ENCODE measurements at regions not wholly inside any gene's neighbourhood (a gene's known extent, or its start where the extent isn't known, plus 50 kb on each side); places are given as distances from the start of the nearest gene placed in this dataset.

- H3K4me1 ChIP-seq (ENCODE audit: control insufficient read depth in 1 of 2, insufficient read depth in 2 of 2, low read length in 2 of 2): no peaks in the 10 kb centered on the region
- intact Hi-C loops (cut with micrococcal nuclease): no loop called here
- no peak overlapping the region for H3K4me2 ChIP-seq (ENCODE audit: low read length)
- ChIA-PET RAD21 (ENCODE audit: low non-redundant PET in 1 of 2, low total read pairs in 2 of 2, uncharacterized antibody in 2 of 2, unreplicated experiment in 2 of 2) (no interaction called here), POLR2A (no interaction called here), CTCF (no interaction called here)
- no peak overlapping the region for H3K4me3 ChIP-seq (replicated peaks in 1 of 2; ENCODE audit: low read depth in 1 of 2, low read length in 2 of 2)
- TF ChIP-seq ELF1 (IDR thresholded peaks at IDR 0.05; ENCODE audit: borderline replicate concordance, low read depth): no peak
- TF ChIP-seq CTCF (IDR thresholded peaks at IDR 0.05 in 2 of 3, conservative IDR thresholded peaks at IDR 0.05 in 1 of 3; ENCODE audit: borderline replicate concordance in 1 of 3, insufficient read depth in 1 of 3, low read depth in 2 of 3, low read length in 2 of 3): no peak
- TF ChIP-seq YY1 (IDR thresholded peaks at IDR 0.05; ENCODE audit: extremely low read depth, insufficient replicate concordance, low read depth, low read length): no peak
- TF ChIP-seq SIN3A (IDR thresholded peaks at IDR 0.05; ENCODE audit: low read depth): no peak
- TF ChIP-seq CBX3 (IDR thresholded peaks at IDR 0.05; ENCODE audit: low read depth): no peak
- no peak for TF ChIP-seq RAD21 (IDR thresholded peaks at IDR 0.05; ENCODE audit: low read depth)
- TF ChIP-seq, protein P1, sequence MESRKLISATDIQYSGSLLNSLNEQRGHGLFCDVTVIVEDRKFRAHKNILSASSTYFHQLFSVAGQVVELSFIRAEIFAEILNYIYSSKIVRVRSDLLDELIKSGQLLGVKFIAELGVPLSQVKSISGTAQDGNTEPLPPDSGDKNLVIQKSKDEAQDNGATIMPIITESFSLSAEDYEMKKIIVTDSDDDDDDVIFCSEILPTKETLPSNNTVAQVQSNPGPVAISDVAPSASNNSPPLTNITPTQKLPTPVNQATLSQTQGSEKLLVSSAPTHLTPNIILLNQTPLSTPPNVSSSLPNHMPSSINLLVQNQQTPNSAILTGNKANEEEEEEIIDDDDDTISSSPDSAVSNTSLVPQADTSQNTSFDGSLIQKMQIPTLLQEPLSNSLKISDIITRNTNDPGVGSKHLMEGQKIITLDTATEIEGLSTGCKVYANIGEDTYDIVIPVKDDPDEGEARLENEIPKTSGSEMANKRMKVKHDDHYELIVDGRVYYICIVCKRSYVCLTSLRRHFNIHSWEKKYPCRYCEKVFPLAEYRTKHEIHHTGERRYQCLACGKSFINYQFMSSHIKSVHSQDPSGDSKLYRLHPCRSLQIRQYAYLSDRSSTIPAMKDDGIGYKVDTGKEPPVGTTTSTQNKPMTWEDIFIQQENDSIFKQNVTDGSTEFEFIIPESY (IDR thresholded peaks at IDR 0.05; ENCODE audit: extremely low read depth, insufficient replicate concordance, low read length): no peak
- no peak for TF ChIP-seq CEBPB (IDR thresholded peaks at IDR 0.05; ENCODE audit: low read depth)
- no peak for TF ChIP-seq ZFX (IDR thresholded peaks at IDR 0.05)
- no peak for TF ChIP-seq SRF (IDR thresholded peaks at IDR 0.05; ENCODE audit: low read depth)
- no peak for TF ChIP-seq POLR2AphosphoS5 (IDR thresholded peaks at IDR 0.05; ENCODE audit: low read depth, low read length)
- TF ChIP-seq REST (IDR thresholded peaks at IDR 0.05; ENCODE audit: low read depth): no peak
- no peak for TF ChIP-seq EZH2phosphoT487 (IDR thresholded peaks at IDR 0.05; ENCODE audit: borderline replicate concordance)
- TF ChIP-seq JUND (IDR thresholded peaks at IDR 0.05): no peak
- TF ChIP-seq EGR1 (IDR thresholded peaks at IDR 0.05; ENCODE audit: low read depth): no peak
- TF ChIP-seq TCF7L2 (IDR thresholded peaks at IDR 0.05; ENCODE audit: borderline replicate concordance, extremely low read depth, insufficient read depth, insufficient read length): no peak
- TF ChIP-seq SP1 (IDR thresholded peaks at IDR 0.05; ENCODE audit: low read depth): no peak
- peaks cover 13 to 23% of the 10 kb centered on the region in 2 experiments; a peak in 2 of 4 replicates for H3K9me3 ChIP-seq (ENCODE audit: control insufficient read depth in 1 of 2, insufficient read depth in 1 of 2, low read depth in 1 of 2, low read length in 2 of 2)
- H2AFZ ChIP-seq (ENCODE audit: low read depth, low read length, poor library complexity, severe bottlenecking): no peak overlapping the region
- no peak overlapping the region for H3K27ac ChIP-seq (ENCODE audit: low read depth, low read length)
- H3K9me2 ChIP-seq (ENCODE audit: insufficient read depth): no peaks in the 10 kb centered on the region
- DNase-seq (ENCODE audit: low read depth, low spot score) (no peak), ATAC-seq (no peak)
- H4K20me1 ChIP-seq (ENCODE audit: insufficient read depth): no peaks in the 10 kb centered on the region
- H3K79me2 ChIP-seq (ENCODE audit: insufficient read depth, low read length): no peaks in the 10 kb centered on the region
- H3K9ac ChIP-seq (ENCODE audit: low read length): no peak overlapping the region
- no peaks in the 10 kb centered on the region for H3K27me3 ChIP-seq (ENCODE audit: insufficient read depth, low read length)
- no TSS peak for BruUV-seq (replicated peaks)
- no peaks in the 10 kb centered on the region for H3K36me3 ChIP-seq (ENCODE audit: control insufficient read depth in 1 of 2, insufficient read depth in 2 of 2, low read length in 2 of 2)
These were observed 509.6 kb upstream of the SYT4 start for GRCh38 chr18:43786893-43787292.

Measured in HCT116 (cell line).